ENCODE measurements at regions not wholly inside any gene's neighbourhood (a gene's known extent, or its start where the extent isn't known, plus 50 kb on each side); places are given as distances from the start of the nearest gene placed in this dataset.
"Not testable (repeated sequence)": the region's sequence is repeated elsewhere in the genome, so short reads cannot be mapped to it uniquely, and the experiment has no call there.

- DNase-seq (ENCODE audit: low read depth in 1 of 2, low spot score in 1 of 2), result no peak
Measured at GRCh38 chr9:105098370-105098769, 146.1 kb upstream of the SLC44A1 start.

GRCh38 chr9:105103776-105104175 lies 140.7 kb upstream of the SLC44A1 start:
- DNase-seq (ENCODE audit: low read depth in 1 of 2, low spot score in 1 of 2), result no peak

- no peak for DNase-seq (ENCODE audit: low read depth in 1 of 2, low spot score in 1 of 2)
Measured at GRCh38 chr9:105114318-105114717, 130.1 kb upstream of the SLC44A1 start.

GRCh38 chr9:105114964-105115728 lies 129.3 kb upstream of the SLC44A1 start:
- DNase-seq (ENCODE audit: low read depth in 1 of 2, low spot score in 1 of 2), result no peak

GRCh38 chr9:105116052-105116868 lies 128.2 kb upstream of the SLC44A1 start:
- DNase-seq (ENCODE audit: low read depth in 1 of 2, low spot score in 1 of 2), result no peak

- DNase-seq (ENCODE audit: low read depth in 1 of 2, low spot score in 1 of 2), result no peak
Measured at GRCh38 chr9:105117234-105117633, 127.2 kb upstream of the SLC44A1 start.

GRCh38 chr9:105118636-105119035 lies 125.8 kb upstream of the SLC44A1 start:
- no peak for DNase-seq (ENCODE audit: low read depth in 1 of 2, low spot score in 1 of 2)

GRCh38 chr9:105119156-105119555 lies 125.3 kb upstream of the SLC44A1 start:
- no peak for DNase-seq (ENCODE audit: low read depth in 1 of 2, low spot score in 1 of 2)

- DNase-seq (ENCODE audit: low read depth in 1 of 2, low spot score in 1 of 2), result no peak
Measured at GRCh38 chr9:105121861-105122430, 122.5 kb upstream of the SLC44A1 start.

GRCh38 chr9:105124598-105124997 lies 119.9 kb upstream of the SLC44A1 start:
- not testable (repeated sequence) for DNase-seq (ENCODE audit: low read depth in 1 of 2, low spot score in 1 of 2)

GRCh38 chr9:105126226-105126625 lies 118.2 kb upstream of the SLC44A1 start:
- no peak for DNase-seq (ENCODE audit: low read depth in 1 of 2, low spot score in 1 of 2)

GRCh38 chr9:105127863-105128220 lies 116.6 kb upstream of the SLC44A1 start:
- peak in 1 of 2 donors; percentile 33 for DNase-seq (ENCODE audit: low read depth in 1 of 2, low spot score in 1 of 2)

- no peak for DNase-seq (ENCODE audit: low read depth in 1 of 2, low spot score in 1 of 2)
Measured at GRCh38 chr9:105128908-105129600, 115.4 kb upstream of the SLC44A1 start.

GRCh38 chr9:105129731-105130130 lies 114.7 kb upstream of the SLC44A1 start:
- no peak for DNase-seq (ENCODE audit: low read depth in 1 of 2, low spot score in 1 of 2)

GRCh38 chr9:105131981-105132380 lies 112.5 kb upstream of the SLC44A1 start:
- DNase-seq (ENCODE audit: low read depth in 1 of 2, low spot score in 1 of 2), result no peak

- no peak for DNase-seq (ENCODE audit: low read depth in 1 of 2, low spot score in 1 of 2)
Measured at GRCh38 chr9:105132606-105133005, 111.8 kb upstream of the SLC44A1 start.

GRCh38 chr9:105138306-105138801 lies 106.1 kb upstream of the SLC44A1 start:
- DNase-seq (ENCODE audit: low read depth in 1 of 2, low spot score in 1 of 2), result no peak

GRCh38 chr9:105141146-105141975 lies 103.1 kb upstream of the SLC44A1 start:
- DNase-seq (ENCODE audit: low read depth in 1 of 2, low spot score in 1 of 2), result no peak

- DNase-seq (ENCODE audit: low read depth in 1 of 2, low spot score in 1 of 2), result no peak
Measured at GRCh38 chr9:105141976-105142250, 102.5 kb upstream of the SLC44A1 start.

- no peak for DNase-seq (ENCODE audit: low read depth in 1 of 2, low spot score in 1 of 2)
Measured at GRCh38 chr9:105142406-105143135, 101.9 kb upstream of the SLC44A1 start.

Data from activated CD4-positive, alpha-beta T cell treated with anti-CD3 and anti-CD28 coated beads, Interleukin-2, amount 50 U/mL, for 24 hours (primary cell).